Activated CD4-positive, alpha-beta T cell treated with anti-CD3 and anti-CD28 coated beads, Interleukin-2, amount 50 U/mL, for 4 hours (primary cell): ENCODE measurements at regions not wholly inside any gene's neighbourhood (a gene's known extent, or its start where the extent isn't known, plus 50 kb on each side); places are given as distances from the start of the nearest gene placed in this dataset.
A peak's percentile ranks its signal among the peaks of the same experiment; 100 is the strongest.

Experiments
- DNase-seq, 2 experiments: peaks; one replicate each; pipeline ENCODE4 v3.0.0-alpha.2; 2020

GRCh38 chr1:29869802-29870201, 633.5 kb downstream of the PTPRU start:
- no peak for DNase-seq

GRCh38 chr1:29868944-29869343, 632.6 kb downstream of the PTPRU start:
- no peak for DNase-seq

DNA sequence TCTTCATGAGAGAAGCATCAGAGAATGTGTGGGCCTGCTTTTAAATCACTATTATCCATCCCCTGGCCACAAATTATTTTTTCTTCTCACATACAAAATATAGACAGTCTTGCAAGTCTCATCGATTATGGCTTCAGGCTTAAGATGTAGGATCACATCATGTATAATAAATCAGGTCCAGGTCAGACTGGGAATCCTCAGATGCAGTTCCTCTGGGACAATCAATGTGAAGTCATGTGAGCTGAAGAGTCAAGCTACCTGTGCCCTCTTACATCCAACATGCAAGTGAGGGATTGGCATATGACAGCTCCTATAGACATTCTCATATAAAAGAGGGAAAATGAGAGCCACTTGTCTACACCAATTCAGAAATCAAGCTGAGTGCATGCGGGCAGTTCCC, 631.8 kb downstream of the PTPRU start:
- DNase-seq = no peak

GRCh38 chr1:29865051-29865450, 628.7 kb downstream of the PTPRU start:
- DNase-seq = no peak

- no peak for DNase-seq
Measured at GRCh38 chr1:29864431-29865022, 628.2 kb downstream of the PTPRU start.

DNA sequence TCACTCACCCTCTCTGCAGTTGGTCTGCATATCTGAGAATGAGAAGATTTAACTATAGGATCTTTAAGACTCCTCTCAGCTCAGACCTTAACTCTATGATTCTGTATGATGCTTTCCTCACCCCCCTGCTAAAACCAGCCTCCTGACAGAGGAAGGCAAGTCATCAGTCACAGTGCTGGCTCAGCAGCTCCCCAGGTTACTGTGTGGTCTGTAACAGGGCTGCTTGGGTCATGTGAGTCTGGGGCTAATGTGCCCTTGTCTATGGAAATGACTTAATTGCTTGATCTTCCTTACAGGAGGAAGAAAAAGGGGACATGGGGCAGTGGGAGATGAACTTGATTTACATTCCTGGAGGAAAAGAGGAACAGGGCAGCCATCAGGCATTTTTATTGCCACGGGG, 625.6 kb downstream of the PTPRU start:
- DNase-seq = no peak

- no peak for DNase-seq
Measured at GRCh38 chr1:29861446-29861845, 625.1 kb downstream of the PTPRU start.

GRCh38 chr1:29860681-29861080, 624.4 kb downstream of the PTPRU start:
- no peak for DNase-seq

DNA sequence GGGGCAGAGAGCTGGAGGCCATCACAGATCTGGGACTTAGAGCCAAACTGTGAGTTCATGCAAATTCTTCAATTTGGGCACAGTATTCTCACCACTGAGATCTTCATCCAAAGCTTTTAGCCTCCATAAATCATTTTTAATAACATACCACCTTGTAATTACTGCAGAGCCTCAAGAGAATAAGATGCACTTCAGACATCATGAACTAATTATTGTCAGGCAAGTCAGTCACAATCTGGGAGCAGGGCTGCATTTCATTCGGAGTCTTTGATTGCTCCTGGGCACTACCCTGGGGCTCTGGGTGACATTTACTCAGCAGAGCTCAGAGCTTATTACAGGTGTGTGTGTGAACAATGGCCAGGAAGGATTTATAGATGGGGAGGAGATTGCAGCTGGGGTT, 623.7 kb downstream of the PTPRU start:
- DNase-seq = no peak

DNA sequence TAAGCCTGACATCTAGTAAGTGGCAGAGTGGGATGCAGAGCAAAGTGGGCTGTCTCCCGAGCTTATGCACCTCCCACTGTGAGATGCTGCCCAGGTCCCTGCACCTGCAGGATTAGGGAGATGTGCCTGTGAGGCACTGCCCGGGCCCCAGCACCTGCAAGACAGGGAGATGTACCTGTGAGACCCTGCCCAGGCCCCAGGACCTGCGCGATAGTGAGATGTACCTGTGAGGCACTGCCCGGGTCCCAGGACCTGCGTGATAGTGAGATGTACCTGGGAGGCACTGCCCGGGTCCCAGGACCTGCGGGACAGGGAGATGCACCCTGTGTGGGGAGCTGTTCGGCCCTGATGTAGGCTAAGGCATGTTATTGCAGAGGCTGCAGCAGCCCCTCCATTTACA, 622.8 kb downstream of the PTPRU start:
- no peak for DNase-seq

- no peak for DNase-seq
Measured at GRCh38 chr1:29858646-29859045, 622.3 kb downstream of the PTPRU start.

DNA sequence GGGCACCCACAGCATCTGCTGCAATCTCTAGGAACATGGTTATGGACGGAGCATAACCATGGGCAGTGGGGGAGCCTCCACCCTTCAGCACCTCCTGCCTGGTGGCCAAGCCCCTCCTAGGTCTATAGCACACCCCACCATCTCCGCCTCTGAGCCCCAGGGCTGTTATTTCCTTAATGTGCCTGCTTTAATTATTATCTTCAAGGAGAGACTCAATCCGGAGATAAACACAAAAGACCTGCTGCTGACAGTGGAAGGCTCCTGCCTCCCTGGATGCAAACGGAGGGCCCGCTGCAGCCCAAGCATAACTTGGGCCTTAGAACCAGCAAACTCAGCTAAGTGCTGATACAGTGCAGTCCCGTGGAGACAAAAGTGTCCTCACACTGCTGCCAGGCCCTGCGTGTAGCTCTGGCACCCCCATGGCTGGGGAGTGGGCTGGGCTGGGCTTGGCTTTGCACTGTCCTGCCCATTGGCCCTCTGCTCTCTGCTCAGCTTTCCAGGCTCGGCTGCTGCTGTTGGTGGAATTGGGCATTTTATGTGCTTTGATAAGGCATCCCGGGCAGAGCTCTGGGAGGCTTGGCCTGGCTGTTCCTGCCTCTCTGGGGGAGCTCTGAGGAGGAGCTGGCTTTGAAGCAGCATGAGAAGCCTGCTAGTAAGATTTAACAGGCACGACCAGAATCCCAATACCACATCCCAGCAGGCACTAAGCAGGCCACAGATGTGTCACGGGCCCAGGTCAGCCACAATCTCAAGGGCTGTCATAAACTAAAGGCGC, 620.2 kb downstream of the PTPRU start:
- DNase-seq = no peak

DNA sequence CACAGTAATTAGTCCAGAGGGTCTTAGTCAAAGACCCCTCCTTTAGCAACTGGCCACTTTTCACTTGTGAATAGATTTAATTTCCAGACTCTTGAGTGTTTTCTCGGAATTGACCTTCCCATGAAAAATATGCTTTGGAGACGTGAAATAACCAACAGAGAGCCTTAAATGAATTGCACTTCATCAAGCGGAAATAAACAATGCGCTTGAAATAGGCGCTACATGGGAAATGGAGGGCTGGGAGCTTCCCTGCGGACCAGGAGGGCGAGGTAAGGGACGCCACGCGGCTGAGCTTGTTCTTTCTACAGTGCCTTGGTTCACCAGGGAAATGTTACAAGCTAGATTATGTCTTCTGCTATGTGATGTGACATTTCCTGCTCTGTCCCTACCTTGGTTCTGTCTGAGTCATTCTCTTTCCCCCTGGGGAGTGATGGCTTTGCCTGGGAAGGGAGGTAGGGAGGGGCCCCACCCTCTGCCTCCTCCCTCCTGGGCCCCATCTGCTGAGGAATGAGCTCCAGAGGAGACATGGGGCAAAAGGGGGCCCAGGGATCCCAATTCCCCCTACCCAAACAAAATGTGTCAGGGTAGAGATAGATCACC, 619.3 kb downstream of the PTPRU start:
- no peak for DNase-seq

DNA sequence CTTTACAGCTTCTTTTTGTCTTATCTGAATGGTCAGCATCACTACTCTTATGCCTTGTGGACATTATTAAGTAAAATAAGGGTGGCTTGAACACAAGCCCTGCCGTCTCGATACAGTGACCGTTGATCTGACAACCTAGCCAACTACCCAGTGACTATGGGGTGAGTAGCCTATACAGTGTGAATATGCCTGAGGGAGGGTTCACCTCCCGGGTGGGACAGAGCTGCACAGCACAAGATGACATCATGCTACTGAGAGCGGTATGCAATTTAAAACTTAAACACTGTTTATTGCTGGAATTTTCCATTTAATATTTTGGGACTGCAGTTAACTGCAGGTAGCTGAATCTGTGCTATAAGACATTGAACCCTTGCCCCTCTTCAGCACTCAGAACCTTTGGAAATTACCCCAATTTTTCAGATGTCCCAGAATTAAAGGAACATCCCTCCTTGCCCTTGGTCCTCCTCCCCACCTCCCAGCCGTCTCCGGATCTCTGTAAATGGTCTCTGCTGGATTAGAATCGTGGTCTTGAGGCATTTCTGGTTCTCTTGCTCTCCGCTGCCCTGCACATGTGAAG, 618.5 kb downstream of the PTPRU start:
- DNase-seq = no peak

GRCh38 chr1:29853716-29854330, 617.5 kb downstream of the PTPRU start:
- no peak for DNase-seq

GRCh38 chr1:29852248-29852647, 615.9 kb downstream of the PTPRU start:
- no peak for DNase-seq

DNA sequence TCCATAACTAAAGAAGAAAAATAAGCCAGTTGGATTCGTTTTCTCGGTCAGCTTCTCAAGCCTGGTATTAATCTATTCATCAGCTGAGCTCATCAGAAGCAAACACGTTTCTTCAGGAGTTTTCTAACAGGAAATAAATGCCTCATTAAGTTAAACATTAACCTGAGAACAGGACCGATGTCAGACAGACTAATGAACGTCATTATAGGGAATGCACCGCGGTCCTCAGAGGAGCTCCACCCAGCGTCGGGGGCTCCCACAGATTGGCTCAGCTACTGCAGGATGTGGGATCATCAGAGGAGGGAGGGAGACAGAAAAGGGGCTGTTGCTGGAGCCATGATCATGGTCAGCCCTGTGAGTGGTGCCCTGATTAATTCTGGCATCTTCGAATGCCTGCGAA, 615.4 kb downstream of the PTPRU start:
- no peak for DNase-seq

DNA sequence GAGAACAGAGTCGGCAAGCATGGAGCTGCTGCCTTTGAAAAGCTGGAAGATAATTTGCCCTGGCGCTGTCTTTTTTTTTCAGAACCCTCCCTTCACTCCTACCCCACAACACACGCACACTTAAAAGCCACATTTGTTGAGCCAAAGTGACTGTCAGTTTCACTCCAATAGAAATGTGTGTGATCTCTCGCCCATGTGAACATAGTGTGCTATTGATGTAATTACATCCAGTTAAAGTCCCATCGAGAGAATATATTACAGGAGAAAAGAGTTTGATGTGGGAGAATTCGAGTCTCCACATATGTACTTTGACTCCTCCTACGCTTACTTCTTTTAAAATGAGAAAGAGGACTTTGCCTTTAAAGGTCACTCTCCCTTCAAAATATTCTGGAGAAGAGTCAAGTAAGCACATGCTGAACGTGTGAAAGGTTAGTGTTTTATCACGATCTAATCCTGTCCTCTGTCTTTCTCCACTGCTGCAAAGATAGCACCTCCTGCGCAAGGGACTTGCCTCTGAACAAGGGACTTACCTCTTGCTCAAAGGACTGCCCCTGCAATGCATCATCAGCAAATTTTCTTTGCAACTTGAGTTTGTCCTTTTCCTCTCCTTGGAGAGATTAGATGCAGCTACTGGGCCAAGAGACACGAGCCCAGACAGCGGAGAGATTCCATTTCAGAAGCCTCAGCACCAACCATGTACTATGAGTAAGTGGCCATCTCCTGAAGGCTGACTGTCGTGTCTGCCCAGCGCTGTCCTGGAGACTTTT, 613.9 kb downstream of the PTPRU start:
- DNase-seq = no peak

GRCh38 chr1:29849038-29849750, 612.9 kb downstream of the PTPRU start:
- DNase-seq = peak in 1 of 2 experiments; percentile 7

DNA sequence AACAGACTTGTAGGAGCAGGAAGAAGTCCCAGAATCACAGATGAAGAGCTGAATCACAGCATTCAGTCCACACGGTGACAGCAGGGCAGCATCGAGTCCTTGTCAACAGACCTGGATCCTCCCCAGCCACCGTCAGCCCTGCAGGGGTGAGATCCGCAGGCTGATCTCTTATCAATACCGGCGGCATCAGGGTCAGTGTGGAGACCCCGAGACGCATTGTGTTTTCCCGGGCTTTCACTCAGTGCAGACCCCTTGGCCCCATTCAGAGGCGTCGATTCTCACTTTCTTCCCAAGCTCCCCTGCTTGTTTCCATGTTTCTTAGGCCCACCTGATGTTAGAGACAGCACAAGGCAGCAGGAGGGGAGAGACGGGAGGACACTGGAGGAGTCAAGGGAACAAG, 609.6 kb downstream of the PTPRU start:
- no peak for DNase-seq

- no peak for DNase-seq
Measured at GRCh38 chr1:29842130-29842529, 605.8 kb downstream of the PTPRU start.

DNA sequence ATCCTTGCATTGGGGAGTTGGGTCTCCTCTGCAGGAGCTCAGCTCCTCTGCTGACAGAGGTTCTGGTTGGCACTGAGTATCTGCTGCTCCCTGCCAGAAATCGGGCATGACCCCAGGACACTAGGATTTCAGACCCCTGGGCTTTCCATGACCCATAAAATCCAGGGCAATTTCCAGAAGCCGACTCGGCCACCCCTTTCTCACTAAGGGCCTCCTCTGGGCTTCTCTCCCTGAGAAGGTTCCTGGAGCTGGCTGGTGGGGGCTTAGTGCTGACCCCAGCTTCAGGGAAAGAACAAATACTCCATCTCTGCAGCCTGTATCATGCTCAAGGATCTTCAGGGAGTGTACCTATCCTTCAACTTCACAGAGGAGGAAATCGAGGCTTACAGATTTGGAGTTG, 603.4 kb downstream of the PTPRU start:
- DNase-seq = no peak
